MCF 10A (cell line): ENCODE measurements at regions not wholly inside any gene's neighbourhood (a gene's known extent, or its start where the extent isn't known, plus 50 kb on each side); places are given as distances from the start of the nearest gene placed in this dataset.

ENCODE experiments used
- BruUV-seq: library from RNA; stranded (reverse); fragments of 400-500 nt; replicated peaks from 2 replicates; lab custom pipeline; 2021; lab: Mats Ljungman, UMichigan
- CTCF ChIA-PET: fragments of 300-600 bp; sonication (Branson Sonifier 250); formaldehyde crosslinking; extraction: SDS; loops from one replicate; lab custom pipeline; 2021; ENCODE audit warnings: antibody characterized with exemption, inconsistent platforms; lab: Yijun Ruan, JAX
- POLR2A ChIA-PET: fragments of 300-600, 350-650 bp; sonication (Branson Sonifier 250); formaldehyde crosslinking; extraction: SDS; loops from one replicate; lab custom pipeline; 2020; ENCODE audit warnings: antibody characterized with exemption, inconsistent platforms; lab: Yijun Ruan, JAX
- DNase-seq: peaks from one replicate; pipeline ENCODE4 v3.0.0-alpha.2; 2018; ENCODE audit not compliant: unreplicated experiment
- H3K27ac Mint-ChIP-seq: one replicate; pipeline ENCODE4 v1.8.0; 2022; ENCODE audit warnings: mild to moderate bottlenecking, low read depth, mixed read lengths; ENCODE audit not compliant: unreplicated experiment
- H3K27me3 Mint-ChIP-seq: one replicate; pipeline ENCODE4 v1.8.0; 2022; ENCODE audit warnings: mixed read lengths; ENCODE audit not compliant: insufficient read depth, unreplicated experiment
- H3K36me3 Mint-ChIP-seq: one replicate; pipeline ENCODE4 v1.8.0; 2022; ENCODE audit warnings: mild to moderate bottlenecking, moderate library complexity, mixed read lengths; ENCODE audit not compliant: insufficient read depth, unreplicated experiment
- H3K4me1 Mint-ChIP-seq: one replicate; pipeline ENCODE4 v1.8.0; 2022; ENCODE audit warnings: mixed read lengths; ENCODE audit not compliant: insufficient read depth, unreplicated experiment
- H3K4me3 Mint-ChIP-seq: one replicate; pipeline ENCODE4 v1.8.0; 2022; ENCODE audit warnings: mild to moderate bottlenecking, moderate library complexity, mixed read lengths; ENCODE audit not compliant: unreplicated experiment
- H3K9me3 Mint-ChIP-seq: one replicate; pipeline ENCODE4 v1.8.0; 2022; ENCODE audit warnings: mixed read lengths; ENCODE audit not compliant: unreplicated experiment
- CTCF ChIP-seq: fragments of 200-600 bp; IDR thresholded peaks from one replicate; pipeline ENCODE4 v1.8.0; 2022; ENCODE audit warnings: antibody characterized with exemption, mild to moderate bottlenecking; ENCODE audit not compliant: unreplicated experiment
- intact Hi-C: fragments of 100-400 bp; cut with micrococcal nuclease; formaldehyde crosslinking; loops from 2 replicates; pipeline ENCODE4 v1.14.1; 2022

- Mint-ChIP-seq H3K27me3 (peaks cover 11% of the 10 kb centered on the region), H3K4me3 (no peak overlapping the region), H3K9me3 (no peaks in the 10 kb centered on the region), H3K4me1 (peaks cover 15% of the 10 kb centered on the region), H3K36me3 (peaks cover 6% of the 10 kb centered on the region), H3K27ac (no peak overlapping the region)
- TF ChIP-seq CTCF = no peak
- DNase-seq = no peak
- ChIA-PET CTCF (interaction anchor here (0.6 to 1.7 kb wide), 5 partner anchors 115 to 759 kb away, joined by 3 to 4 read pairs (median 3); no protein-coding TSS in a partner anchor), POLR2A (interaction anchor here (0.6 kb wide), 1 partner anchor 816 kb away, joined by 3 read pairs; no protein-coding TSS in a partner anchor)
- intact Hi-C loops = loop anchor here (5.0 kb wide), 1 partner anchor 115 kb away; no protein-coding TSS in a partner anchor
- no TSS peak for BruUV-seq
These were observed 179.4 kb downstream of the QDPR start for GRCh38 chr4:17332478-17332877.

- intact Hi-C loops = loop anchor here (10.0 kb wide), 2 partner anchors 214 to 564 kb away; no protein-coding TSS in a partner anchor
- H3K4me3 Mint-ChIP-seq = no peak overlapping the region
- H3K36me3 Mint-ChIP-seq = no peaks in the 10 kb centered on the region
- CTCF ChIA-PET = interaction anchor here (0.5 to 1.8 kb wide), 14 partner anchors 10 to 1042 kb away, joined by 3 to 8 read pairs (median 3); no protein-coding TSS in a partner anchor
- no peaks in the 10 kb centered on the region for H3K4me1 Mint-ChIP-seq
- TF ChIP-seq CTCF = no peak
- no peak overlapping the region for H3K27ac Mint-ChIP-seq
- POLR2A ChIA-PET = interaction anchor here (0.6 to 1.4 kb wide), 2 partner anchors 811 to 817 kb away, joined by 3 read pairs; no protein-coding TSS in a partner anchor
- no peak for DNase-seq
- no peaks in the 10 kb centered on the region for H3K27me3 Mint-ChIP-seq
- BruUV-seq = no TSS peak
- no peaks in the 10 kb centered on the region for H3K9me3 Mint-ChIP-seq
These were observed 182.8 kb downstream of the QDPR start for GRCh38 chr4:17329046-17329445.

- CTCF ChIA-PET = interaction anchor here (0.6 to 1.8 kb wide), 14 partner anchors 9 to 1041 kb away, joined by 3 to 8 read pairs (median 3); no protein-coding TSS in a partner anchor
- Mint-ChIP-seq H3K27me3 (no peaks in the 10 kb centered on the region), H3K9me3 (no peaks in the 10 kb centered on the region), H3K27ac (no peak overlapping the region), H3K4me3 (no peak overlapping the region), H3K4me1 (no peaks in the 10 kb centered on the region), H3K36me3 (no peaks in the 10 kb centered on the region)
- intact Hi-C loops = loop anchor here (10.0 kb wide), 2 partner anchors 213 to 563 kb away; no protein-coding TSS in a partner anchor
- BruUV-seq = no TSS peak
- no peak for DNase-seq
- TF ChIP-seq CTCF = no peak
- POLR2A ChIA-PET = no interaction called here
These were observed 183.6 kb downstream of the QDPR start for GRCh38 chr4:17328141-17328815.

GRCh38 chr4:17327591-17327990, 184.3 kb downstream of the QDPR start:
- CTCF ChIA-PET = interaction anchor here (0.6 to 1.1 kb wide), 4 partner anchors 11 to 1037 kb away, joined by 3 to 4 read pairs (median 3); no protein-coding TSS in a partner anchor
- no peaks in the 10 kb centered on the region for H3K36me3 Mint-ChIP-seq
- BruUV-seq = no TSS peak
- H3K4me3 Mint-ChIP-seq = no peak overlapping the region
- DNase-seq = no peak
- POLR2A ChIA-PET = no interaction called here
- intact Hi-C loops = loop anchor here (10.0 kb wide), 2 partner anchors 213 to 563 kb away; no protein-coding TSS in a partner anchor
- TF ChIP-seq CTCF = no peak
- no peaks in the 10 kb centered on the region for H3K9me3 Mint-ChIP-seq
- H3K27ac Mint-ChIP-seq = no peak overlapping the region
- no peaks in the 10 kb centered on the region for H3K27me3 Mint-ChIP-seq
- no peaks in the 10 kb centered on the region for H3K4me1 Mint-ChIP-seq
